Stimulated activated CD8-positive, alpha-beta memory T cell treated with anti-CD3 and anti-CD28 coated beads, Interleukin-12 subunit alpha, Interleukin-12 subunit beta, amount 100 ng/mL, for 1 hour (primary cell): ENCODE measurements at regions not wholly inside any gene's neighbourhood (a gene's known extent, or its start where the extent isn't known, plus 50 kb on each side); places are given as distances from the start of the nearest gene placed in this dataset.
"Not testable (repeated sequence)": the region's sequence is repeated elsewhere in the genome, so short reads cannot be mapped to it uniquely, and the experiment has no call there.

Source experiments
- DNase-seq: peaks from one replicate; pipeline ENCODE4 v3.0.0-alpha.2; 2020; ENCODE audit warnings: low read depth

DNA sequence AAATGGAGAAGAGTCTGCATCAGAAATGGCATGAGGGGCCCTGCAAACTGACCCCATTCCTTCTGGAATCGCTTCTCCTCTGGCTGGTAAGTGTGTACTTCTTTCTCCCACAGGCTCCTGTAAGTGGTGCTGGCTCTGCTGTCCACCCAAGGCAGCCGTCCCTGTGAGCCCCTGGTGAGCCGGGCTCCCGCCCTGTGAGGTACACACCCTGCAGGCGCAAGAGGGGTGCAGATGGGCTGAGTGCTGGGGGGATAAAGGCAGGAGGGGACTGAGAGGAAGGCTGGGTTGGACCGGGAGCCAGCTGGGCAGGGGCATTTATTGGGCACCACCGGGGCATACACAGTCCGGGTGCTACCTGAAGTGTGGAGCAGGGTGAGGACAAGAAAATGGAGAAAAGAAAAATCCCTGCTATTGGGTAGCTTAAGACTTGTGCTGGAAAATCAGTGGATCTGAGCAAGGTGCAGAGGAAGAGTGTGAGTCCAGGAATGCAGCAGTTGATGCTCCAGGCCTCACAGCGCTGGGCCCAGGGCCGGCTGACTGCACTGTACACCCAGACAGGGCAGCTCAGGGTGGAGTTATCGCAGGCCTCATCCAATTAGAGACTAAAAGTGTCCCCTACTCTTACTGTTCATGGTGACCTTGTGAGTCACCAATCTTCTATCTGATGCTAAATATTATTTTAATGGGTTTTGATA, 455.1 kb upstream of the B3GAT1 start:
- no peak for DNase-seq

GRCh38 chr11:134866215-134866614, 454.2 kb upstream of the B3GAT1 start:
- no peak for DNase-seq

DNA sequence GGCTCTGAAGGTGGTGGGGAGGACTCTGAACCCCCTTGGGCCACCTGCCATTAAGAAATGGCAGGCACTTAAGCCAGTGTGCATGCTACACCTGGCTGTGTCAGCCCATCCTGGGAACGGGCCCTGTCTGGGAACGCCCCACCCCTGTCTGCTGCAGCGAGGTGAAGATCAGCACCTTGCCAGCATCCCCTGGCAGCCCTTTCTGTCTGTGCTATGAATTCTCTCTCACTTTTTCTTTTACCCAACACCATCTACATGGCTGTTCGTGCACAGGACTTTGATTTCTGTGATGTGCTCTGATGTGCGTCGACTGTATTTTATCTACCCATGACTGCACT, 452.9 kb upstream of the B3GAT1 start:
- no peak for DNase-seq

GRCh38 chr11:134864233-134864967, 452.4 kb upstream of the B3GAT1 start:
- DNase-seq: no peak

- DNase-seq: no peak
These were observed 451.3 kb upstream of the B3GAT1 start for GRCh38 chr11:134863294-134863693.

GRCh38 chr11:134862587-134863195, 450.6 kb upstream of the B3GAT1 start:
- DNase-seq: no peak

DNA sequence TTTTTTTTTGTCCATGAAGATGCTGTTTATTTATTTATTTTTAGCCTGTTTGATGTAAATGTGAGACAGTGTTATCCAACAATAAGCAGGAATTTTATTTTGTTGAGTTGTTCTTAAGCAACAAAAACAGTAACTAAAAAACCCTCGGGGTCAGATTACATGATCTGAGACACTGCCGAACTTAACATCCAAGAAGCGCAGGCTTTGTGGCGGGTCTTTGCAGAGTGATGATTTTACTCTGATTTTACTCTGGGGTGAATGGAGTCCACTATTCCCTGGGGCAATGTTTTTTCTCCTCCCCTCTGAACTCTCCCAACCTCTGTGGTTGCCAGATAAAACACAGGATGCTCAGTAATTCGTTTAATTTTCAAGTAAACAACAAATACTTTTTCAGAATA, 450.1 kb upstream of the B3GAT1 start:
- no peak for DNase-seq

GRCh38 chr11:134861490-134862104, 449.6 kb upstream of the B3GAT1 start:
- DNase-seq: no peak

DNA sequence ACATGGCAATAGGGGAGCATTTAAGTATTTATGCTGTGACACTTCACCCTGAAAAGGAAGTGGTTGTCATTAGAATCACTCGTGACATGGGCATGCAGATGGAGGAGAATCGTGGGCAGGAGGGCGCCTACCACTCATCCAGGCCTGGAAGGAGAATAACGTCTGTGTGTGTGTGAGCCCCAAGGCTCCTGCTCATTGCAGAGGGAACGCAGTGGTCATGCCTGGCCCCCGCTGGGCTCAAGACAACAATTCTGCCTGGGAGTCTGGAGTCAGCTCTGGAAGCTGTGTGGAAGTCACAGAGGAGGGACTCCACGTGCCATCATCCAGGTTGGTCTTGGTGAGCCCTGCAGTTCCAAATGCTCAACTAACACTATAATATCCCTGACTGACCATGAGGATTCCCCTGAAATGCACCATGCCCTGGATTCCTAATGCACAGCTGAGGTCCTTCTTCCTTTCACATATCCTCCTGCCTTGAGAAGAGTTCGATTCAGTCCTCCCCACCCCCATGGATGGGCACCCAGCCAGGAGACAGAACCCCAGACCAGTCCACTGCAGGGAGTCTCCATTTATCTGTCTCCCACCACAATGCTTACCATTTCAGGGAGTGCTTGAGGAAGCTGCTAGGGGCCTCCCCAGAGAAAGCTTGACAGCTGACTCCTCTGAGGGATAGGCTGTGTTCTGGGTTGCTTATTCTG, 446.9 kb upstream of the B3GAT1 start:
- DNase-seq: no peak

GRCh38 chr11:134857035-134857434, 445.0 kb upstream of the B3GAT1 start:
- DNase-seq: no peak

DNA sequence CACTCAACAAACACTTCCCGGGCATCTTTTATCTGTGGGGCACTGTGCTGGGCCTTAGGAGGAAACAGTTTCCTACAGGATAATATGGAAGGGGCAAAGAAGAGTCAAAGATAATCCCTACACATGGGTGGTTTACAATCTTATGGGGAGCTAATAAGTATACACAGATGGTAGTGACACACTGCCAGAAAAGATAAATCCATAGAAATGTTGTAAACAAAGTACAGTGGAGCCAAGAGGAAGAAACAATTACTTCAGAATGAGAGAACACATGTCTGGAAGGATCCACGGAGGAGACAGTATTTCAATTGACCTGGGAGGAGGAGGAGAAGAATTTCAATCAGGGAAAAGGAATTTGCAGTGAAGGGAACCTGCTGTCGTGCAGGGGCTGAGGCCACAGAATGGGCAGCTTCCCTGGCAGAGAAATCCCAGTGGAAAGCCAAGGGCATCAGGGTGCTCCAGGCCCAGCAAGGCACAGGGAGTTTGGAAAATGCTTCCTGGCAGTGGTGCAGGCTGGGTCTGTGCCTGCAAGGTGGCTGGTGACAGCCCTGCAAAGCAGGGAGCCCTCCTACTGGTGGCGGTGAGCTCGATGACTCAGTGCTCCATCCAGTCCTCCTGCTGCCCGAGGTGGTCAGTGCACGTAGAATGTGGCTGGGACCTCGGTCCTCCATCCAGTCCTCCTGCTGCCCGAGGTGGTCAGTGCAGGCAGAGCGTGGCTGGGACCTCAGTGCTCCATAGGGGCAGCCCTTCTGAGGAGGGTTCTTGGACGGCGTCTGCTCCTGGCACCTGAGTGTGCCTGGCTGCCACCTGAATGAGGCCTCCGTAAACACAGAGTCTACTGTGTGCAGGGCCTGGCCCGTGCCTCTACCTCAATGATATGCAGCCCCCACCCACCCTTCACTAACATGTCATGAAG, 444.3 kb upstream of the B3GAT1 start:
- no peak for DNase-seq

- no peak for DNase-seq
These were observed 442.2 kb upstream of the B3GAT1 start for GRCh38 chr11:134853992-134854991.

DNA sequence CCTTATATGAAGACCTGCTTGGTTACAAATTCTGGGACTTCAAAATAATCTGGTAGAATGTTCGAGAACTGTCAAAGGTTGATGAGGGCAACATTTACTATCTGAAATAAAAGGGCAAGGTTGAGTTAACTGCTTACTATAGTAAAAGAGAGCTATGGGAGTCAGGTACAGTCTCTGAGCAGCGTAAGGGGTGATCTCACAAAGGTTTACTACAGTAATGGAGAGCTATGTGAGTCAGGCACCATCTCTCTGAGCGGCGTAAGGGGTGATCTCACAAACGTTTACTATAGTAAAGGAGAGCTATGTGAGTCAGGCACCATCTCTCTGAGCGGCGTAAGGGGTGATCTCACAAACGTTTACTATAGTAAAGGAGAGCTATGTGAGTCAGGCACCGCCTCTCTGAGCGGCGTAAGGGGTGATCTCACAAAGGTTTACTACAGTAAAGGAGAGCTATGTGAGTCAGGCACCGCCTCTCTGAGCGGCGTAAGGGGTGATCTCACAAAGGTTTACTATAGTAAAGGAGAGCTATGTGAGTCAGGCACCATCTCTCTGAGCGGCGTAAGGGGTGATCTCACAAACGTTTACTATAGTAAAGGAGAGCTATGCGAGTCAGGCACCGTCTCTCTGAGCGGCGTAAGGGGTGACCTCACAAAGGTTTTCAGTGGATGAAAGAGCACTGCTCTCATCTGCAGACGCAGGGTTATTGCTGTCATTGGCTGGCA, 439.6 kb upstream of the B3GAT1 start:
- DNase-seq: not testable (repeated sequence)

- DNase-seq: no peak
These were observed 438.5 kb upstream of the B3GAT1 start for GRCh38 chr11:134850566-134850965.

GRCh38 chr11:134849833-134850232, 437.8 kb upstream of the B3GAT1 start:
- no peak for DNase-seq

GRCh38 chr11:134847083-134847715, 435.2 kb upstream of the B3GAT1 start:
- DNase-seq: no peak

GRCh38 chr11:134846328-134847082, 434.5 kb upstream of the B3GAT1 start:
- DNase-seq: no peak
